ENCODE measurements at regions not wholly inside any gene's neighbourhood (a gene's known extent, or its start where the extent isn't known, plus 50 kb on each side); places are given as distances from the start of the nearest gene placed in this dataset.

- no peak for DNase-seq (ENCODE audit: low spot score)
These were observed 419.9 kb downstream of the PCDH17 start for GRCh38 chr13:58051396-58051795.

- DNase-seq (ENCODE audit: low spot score): no peak
These were observed 420.3 kb downstream of the PCDH17 start for GRCh38 chr13:58051807-58052375.

DNA sequence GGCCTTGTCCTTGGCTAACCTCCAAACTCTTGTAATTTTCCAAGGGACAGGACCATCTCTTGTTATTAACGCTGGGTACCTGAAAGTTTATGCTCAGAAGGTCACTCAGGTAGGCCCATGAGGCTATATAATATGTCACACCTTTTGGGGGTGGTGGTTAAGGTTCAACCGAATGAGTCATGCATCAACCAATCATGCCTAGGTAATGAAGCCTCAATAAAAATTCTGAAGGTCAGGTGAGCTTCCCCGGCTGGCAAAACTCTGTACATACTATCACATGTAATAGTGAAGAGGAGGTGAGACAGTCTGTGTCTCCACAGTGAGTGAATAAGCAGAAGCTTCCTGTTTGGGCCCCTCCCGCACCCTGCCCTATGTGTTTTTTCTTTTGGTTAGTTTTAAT lies 424.9 kb downstream of the PCDH17 start:
- no peak for DNase-seq (ENCODE audit: low spot score)

- no peak for DNase-seq (ENCODE audit: low spot score)
These were observed 428.1 kb downstream of the PCDH17 start for GRCh38 chr13:58059624-58060023.

DNA sequence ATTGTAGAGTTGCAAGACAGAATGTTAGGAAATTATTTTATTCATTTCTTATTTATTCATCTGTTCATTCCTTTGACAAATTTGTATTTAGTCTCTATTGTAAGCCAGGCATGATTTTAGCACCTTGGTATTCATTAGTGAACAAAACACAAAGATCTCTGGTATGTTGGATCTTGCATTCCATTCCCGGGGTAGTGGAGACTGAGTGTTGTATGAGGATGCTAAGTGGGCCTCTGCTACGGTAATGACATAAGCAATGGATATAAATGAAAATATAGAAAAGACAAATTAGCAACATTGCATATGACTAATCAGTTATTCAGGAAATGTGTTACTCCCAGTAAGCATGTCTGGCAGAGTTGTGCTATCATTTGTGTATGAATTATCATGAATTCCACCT lies 449.3 kb downstream of the PCDH17 start:
- no peak for DNase-seq (ENCODE audit: low spot score)

DNA sequence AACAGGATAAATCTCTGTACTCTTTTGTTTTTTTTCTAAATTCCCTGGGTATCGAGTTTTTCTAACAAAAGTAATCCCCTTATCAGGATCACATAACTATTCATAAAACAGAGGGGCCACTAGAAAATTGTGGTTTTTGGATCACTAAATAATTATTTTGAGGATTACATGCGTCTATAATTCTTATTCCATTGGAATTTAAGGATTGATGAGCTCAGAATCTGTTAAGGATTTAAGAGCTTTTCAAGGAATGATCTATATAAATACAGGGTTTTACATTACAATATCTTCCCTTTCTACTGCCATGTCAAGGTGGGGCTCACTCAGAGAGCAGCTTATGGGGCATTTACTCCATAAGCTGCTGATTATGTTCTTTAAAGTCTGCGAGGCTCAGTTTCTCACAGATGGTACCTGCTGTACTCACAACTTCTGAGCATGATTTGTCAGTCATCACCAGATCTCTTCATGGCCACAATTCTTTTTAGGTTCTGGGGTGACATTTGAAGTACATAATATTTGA lies 449.8 kb downstream of the PCDH17 start:
- DNase-seq (ENCODE audit: low spot score): no peak

- no peak for DNase-seq (ENCODE audit: low spot score)
These were observed 451.5 kb downstream of the PCDH17 start for GRCh38 chr13:58083064-58083463.

- DNase-seq (ENCODE audit: low spot score): no peak
These were observed 453.7 kb downstream of the PCDH17 start for GRCh38 chr13:58085274-58085673.

DNA sequence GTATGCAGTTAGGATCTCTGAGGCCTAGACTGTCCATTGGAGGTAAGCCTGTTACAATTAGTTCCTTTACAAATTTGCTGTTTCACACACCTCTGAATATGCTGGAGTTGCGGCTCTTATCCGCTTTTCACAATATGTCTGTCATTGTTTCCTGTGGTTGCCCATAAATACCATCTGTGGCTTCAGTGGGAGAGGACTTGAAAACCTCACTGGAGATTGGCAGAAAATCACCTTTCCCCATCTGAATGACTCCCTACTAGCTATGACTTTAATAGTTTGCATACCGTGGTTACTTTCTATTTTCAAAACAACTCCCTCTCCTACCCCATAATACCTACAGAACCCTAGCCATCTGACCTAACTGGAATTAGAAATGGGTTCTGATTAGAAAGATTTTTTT lies 454.3 kb downstream of the PCDH17 start:
- DNase-seq (ENCODE audit: low spot score): no peak

DNA sequence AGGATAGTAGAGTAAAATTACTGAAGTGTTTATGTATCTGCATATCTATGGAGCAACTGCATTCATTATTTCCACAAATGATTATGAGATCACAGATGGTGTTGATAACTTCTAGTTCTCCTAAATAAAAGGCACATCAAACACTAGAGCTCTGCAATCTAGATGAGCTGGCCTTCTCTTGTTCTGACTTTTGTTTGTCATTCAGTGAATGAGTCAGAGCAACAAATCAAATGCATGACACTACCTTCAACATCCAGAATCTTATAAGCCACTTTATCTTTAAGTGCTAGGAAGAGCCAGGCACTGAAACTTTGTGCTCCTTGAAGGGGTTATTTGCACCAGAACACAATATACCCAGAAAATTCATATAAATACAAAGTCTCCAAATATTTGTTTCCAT lies 456.0 kb downstream of the PCDH17 start:
- no peak for DNase-seq (ENCODE audit: low spot score)

DNA sequence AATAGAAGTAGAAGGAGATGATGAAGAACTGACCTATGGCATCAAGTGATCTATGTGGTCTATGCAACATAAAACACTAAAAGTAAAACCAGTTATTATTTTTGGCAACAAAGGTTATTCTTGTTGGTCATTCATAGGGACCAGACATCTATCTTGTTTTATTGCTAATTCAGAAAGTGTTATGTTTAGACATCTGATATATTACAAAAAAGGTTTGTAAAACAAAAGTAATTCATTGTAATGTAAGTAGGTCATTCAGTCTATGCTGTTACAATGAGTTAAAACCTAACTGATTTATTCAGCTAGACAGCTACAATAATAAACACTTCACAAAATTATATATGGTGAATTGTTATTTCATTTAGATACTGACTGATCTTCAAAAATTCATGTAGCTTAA lies 461.9 kb downstream of the PCDH17 start:
- DNase-seq (ENCODE audit: low spot score): no peak

DNA sequence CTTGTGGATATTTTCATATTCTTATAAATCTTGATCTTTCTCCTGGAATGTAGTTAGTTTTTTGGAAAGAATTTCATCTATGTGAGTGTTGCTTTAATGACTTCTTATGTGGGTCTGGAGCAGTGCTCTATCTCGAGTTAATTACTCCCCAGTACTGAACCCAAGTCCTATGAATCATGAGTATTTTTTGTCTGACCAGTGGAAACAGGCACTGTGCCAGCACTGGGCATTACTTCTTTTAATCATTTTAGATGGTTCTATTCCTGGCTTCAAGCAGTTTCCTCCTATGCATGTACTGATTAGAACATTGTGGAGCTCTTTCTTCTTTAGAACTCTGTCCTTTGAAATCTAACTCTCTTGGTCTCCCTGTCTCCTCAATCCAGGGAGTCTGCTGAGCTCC lies 466.3 kb downstream of the PCDH17 start:
- no peak for DNase-seq (ENCODE audit: low spot score)

- no peak for DNase-seq (ENCODE audit: low spot score)
These were observed 487.8 kb downstream of the PCDH17 start for GRCh38 chr13:58119351-58119750.

GRCh38 chr13:58119804-58120203 lies 488.3 kb downstream of the PCDH17 start:
- DNase-seq (ENCODE audit: low spot score): no peak

GRCh38 chr13:58126496-58126895 lies 495.0 kb downstream of the PCDH17 start:
- DNase-seq (ENCODE audit: low spot score): no peak

GRCh38 chr13:58134012-58134411 lies 502.5 kb downstream of the PCDH17 start:
- no peak for DNase-seq (ENCODE audit: low spot score)

DNA sequence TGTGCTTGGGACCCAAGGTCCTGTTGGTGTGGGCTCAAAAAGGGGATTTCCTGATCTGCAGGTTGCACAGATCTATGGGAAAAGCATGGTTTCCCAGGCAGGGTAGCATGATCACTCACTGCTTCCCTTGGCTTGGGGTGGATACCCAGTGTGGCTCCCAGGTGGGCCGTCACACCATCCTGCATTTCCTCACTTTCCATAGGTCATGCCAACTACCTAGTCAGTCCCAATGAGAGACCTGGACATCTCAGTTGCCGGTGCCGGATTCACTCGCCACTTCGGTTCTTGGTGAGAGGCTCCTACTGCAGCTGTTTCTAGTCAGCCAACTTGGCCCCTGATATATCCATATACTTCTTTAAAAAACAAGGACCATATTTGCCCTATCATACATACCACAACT lies 503.0 kb downstream of the PCDH17 start:
- no peak for DNase-seq (ENCODE audit: low spot score)

- no peak for DNase-seq (ENCODE audit: low spot score)
These were observed 511.4 kb downstream of the PCDH17 start for GRCh38 chr13:58142952-58143351.

DNA sequence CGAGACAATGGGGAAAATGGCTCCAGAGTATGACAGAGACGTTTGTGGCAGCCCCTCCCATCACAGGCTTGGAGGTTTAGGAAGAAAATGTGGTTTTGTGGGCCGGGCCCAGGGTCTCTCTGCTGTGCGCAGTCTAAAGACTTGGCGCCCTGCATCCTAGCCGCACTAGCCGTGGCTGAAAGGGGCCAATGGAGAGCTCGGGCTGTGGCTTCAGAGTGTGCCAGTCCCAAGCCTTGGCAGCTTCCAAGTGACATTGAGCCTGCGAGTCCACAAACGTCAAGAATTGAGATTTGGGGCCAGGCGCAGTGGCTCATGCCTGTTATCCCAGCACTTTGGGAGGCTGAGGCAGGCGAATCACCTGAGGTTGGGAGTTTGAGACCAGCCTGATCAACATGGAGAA lies 513.1 kb downstream of the PCDH17 start:
- DNase-seq (ENCODE audit: low spot score): no peak

- DNase-seq (ENCODE audit: low spot score): no peak
These were observed 519.9 kb downstream of the PCDH17 start for GRCh38 chr13:58151452-58151851.

- no peak for DNase-seq (ENCODE audit: low spot score)
These were observed 529.4 kb downstream of the PCDH17 start for GRCh38 chr13:58160980-58161379.

DNA sequence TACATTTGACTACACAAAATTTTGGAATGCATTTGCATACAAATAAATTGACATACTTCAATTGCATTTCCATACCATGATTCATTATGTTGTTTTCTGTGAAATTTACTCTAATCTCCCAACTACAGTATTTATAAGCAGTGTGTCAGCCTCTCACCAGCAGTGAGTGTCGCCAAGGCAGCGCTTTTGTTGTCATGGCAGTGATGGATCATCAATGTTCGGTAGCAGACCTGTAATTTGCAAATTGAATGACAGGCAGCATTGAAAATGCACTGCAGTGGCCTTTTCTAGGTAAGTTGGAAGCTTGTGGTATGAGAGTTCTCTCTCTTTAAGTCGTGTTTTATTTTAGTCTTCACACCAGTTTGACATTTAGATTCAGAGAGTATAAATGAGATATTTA lies 534.1 kb downstream of the PCDH17 start:
- no peak for DNase-seq (ENCODE audit: low spot score)

GRCh38 chr13:58181111-58181510 lies 549.6 kb downstream of the PCDH17 start:
- DNase-seq (ENCODE audit: low spot score): no peak

- no peak for DNase-seq (ENCODE audit: low spot score)
These were observed 556.3 kb downstream of the PCDH17 start for GRCh38 chr13:58187881-58188280.

DNA sequence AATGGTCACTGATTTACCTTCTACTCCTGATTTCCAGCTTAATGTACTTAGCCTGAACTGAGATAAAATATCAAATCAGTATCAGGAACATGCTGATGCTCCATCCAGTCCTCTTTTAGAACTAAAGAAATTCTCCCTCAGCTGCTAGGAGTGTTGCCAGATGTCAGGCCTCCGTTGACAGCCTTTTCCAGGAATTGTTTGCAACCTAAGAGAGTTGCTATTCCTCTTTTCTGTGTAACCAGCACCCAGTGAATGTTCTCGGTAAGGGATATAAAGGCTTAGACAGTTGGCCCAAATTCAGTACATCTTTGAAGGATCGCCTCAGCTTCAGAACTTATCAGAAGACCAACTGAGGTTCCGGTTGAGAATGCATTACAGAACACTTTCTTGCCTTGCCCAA lies 559.0 kb downstream of the PCDH17 start:
- no peak for DNase-seq (ENCODE audit: low spot score)

Measured in kidney capillary endothelial cell (primary cell).